ENCODE measurements at regions not wholly inside any gene's neighbourhood (a gene's known extent, or its start where the extent isn't known, plus 50 kb on each side); places are given as distances from the start of the nearest gene placed in this dataset.
A peak's percentile ranks its signal among the peaks of the same experiment; 100 is the strongest.

DNA sequence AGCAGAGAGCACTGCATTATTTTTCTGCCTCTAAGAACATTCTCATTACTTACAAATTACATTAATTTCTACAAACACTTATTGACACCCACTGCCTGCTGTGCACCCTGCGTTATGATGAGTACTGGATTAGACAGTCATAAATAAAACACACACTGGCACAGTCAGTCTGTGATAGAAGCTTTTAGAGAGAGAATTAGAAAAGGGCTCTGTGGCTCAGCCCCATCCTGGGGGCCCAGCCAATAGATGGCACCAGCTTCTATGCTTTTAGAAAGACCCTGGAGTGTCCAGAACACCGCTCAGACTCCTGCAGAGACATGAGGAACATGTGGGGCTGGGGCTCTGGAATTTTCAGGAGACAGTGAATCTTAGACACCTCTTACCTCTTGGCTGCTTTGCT lies 61.0 kb upstream of the RAPGEF1 start (continued):
- TF ChIP-seq EP300 (IDR thresholded peaks at IDR 0.05) (no peak), EHMT2 (IDR thresholded peaks at IDR 0.05; ENCODE audit: low read depth) (no peak), BHLHE40 (IDR thresholded peaks at IDR 0.05; ENCODE audit: low read depth, low read length) (no peak), JUN (IDR thresholded peaks at IDR 0.05) (no peak)

DNA sequence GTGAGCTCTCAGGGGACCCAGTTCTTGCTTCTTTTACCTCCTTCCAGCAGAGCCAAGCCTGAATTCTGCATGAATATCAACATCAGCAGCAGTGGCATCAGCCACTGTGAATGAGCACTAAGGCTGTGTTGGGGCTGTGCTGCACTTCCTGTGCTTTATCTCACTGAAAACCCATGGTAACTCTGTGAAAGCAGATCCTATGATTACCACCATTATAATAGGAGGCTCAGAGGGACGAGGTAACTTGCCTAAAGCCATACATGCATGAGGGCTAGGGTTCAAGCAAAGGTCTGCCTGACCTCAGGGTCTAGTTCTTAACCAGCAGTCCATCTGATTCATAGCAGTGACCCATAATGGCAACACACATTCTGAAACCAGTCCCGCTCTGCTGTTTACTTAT lies 60.5 kb upstream of the RAPGEF1 start:
- TF ChIP-seq, protein P1, sequence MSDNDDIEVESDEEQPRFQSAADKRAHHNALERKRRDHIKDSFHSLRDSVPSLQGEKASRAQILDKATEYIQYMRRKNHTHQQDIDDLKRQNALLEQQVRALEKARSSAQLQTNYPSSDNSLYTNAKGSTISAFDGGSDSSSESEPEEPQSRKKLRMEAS (IDR thresholded peaks at IDR 0.05): no peak
- TF ChIP-seq TFCP2L1 (CRISPR knock-in tag; IDR thresholded peaks at IDR 0.05) (no peak), HEYL (CRISPR knock-in tag; IDR thresholded peaks at IDR 0.05) (no peak), ZSCAN20 (CRISPR knock-in tag; IDR thresholded peaks at IDR 0.05) (no peak), KDM1A (IDR thresholded peaks at IDR 0.05; ENCODE audit: low read depth) (no peak), EHMT2 (IDR thresholded peaks at IDR 0.05; ENCODE audit: low read depth) (no peak), NFE2L2 (conservative IDR thresholded peaks at IDR 0.05; ENCODE audit: low read length) (no peak), RNF2 (IDR thresholded peaks at IDR 0.05; ENCODE audit: borderline replicate concordance, low read depth) (no peak)
- TF ChIP-seq, protein P2, sequence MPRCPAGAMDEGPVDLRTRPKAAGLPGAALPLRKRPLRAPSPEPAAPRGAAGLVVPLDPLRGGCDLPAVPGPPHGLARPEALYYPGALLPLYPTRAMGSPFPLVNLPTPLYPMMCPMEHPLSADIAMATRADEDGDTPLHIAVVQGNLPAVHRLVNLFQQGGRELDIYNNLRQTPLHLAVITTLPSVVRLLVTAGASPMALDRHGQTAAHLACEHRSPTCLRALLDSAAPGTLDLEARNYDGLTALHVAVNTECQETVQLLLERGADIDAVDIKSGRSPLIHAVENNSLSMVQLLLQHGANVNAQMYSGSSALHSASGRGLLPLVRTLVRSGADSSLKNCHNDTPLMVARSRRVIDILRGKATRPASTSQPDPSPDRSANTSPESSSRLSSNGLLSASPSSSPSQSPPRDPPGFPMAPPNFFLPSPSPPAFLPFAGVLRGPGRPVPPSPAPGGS (IDR thresholded peaks at IDR 0.05): no peak
- TF ChIP-seq, protein P3, sequence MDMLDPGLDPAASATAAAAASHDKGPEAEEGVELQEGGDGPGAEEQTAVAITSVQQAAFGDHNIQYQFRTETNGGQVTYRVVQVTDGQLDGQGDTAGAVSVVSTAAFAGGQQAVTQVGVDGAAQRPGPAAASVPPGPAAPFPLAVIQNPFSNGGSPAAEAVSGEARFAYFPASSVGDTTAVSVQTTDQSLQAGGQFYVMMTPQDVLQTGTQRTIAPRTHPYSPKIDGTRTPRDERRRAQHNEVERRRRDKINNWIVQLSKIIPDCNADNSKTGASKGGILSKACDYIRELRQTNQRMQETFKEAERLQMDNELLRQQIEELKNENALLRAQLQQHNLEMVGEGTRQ (IDR thresholded peaks at IDR 0.05): no peak
- FAIRE-seq (no peak), ATAC-seq (no peak), DNase-seq (ENCODE audit: low read depth in 1 of 2, low spot score in 1 of 2) (no peak)
- Histone ChIP-seq H3K4me1 (no peaks in the 10 kb centered on the region), H3K27ac (no peak overlapping the region), H3K4me3 (no peak overlapping the region), H3K9me3 (no peaks in the 10 kb centered on the region), H3K4me2 (no peak overlapping the region)
- 6% methylated on average over 2 of the region's 2 CpGs for whole genome bisulfite sequencing (ENCODE audit: missing lambda C conversion rate)
- POLR2A ChIA-PET: no interaction called here
- CTCF ChIA-PET: interaction anchor here (1.3 kb wide), 1 partner anchor 38 kb away, joined by 4 read pairs; no protein-coding TSS in a partner anchor

DNA sequence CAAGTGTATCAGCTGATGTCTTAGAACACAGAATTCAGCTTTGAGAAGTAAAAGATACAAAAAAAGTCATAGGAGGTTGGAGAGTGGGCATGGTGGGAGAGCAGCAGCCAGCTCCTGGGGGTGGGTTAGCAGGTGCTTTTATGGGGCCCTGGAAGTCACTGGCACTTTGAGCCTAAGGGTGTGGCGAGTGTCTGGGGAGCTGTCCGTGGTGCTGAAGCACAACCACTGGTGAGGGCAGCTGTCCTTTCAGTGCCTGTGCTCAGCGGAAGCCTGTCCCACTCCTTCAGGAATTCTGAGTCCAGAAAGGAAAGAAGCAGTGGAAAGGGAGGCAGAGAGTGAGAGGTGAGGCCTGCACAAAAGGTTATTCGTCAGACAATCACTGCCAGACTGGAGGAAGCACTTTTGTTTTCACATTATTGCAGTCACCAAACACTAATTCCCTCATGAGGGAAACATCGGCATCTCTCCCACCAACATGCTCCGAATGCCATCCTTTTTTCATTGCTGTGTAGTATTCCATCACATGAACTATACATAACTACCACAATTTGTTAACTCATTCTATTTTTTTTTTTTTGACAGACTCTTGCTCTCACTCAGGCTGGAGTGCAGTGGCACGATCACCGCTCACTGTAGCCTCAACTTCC lies 59.4 kb upstream of the RAPGEF1 start:
- ATAC-seq: peak; percentile 52 to 76; a peak in 5 of 6 replicates

More for the DNA sequence above, 59.4 kb upstream of the RAPGEF1 start:
- Histone ChIP-seq H3K4me1 (no peaks in the 10 kb centered on the region), H3K9me3 (no peaks in the 10 kb centered on the region), H3K4me3 (no peak overlapping the region), H3K4me2 (no peak overlapping the region), H3K27ac (no peak overlapping the region)
- FAIRE-seq: no peak
- ChIA-PET POLR2A (interaction anchor here (0.5 kb wide), 1 partner anchor 180 kb away, joined by 3 read pairs; no protein-coding TSS in a partner anchor), CTCF (interaction anchor here (1.5 kb wide), 1 partner anchor 14 kb away, joined by 3 read pairs; no protein-coding TSS in a partner anchor)
- TF ChIP-seq, protein P4, sequence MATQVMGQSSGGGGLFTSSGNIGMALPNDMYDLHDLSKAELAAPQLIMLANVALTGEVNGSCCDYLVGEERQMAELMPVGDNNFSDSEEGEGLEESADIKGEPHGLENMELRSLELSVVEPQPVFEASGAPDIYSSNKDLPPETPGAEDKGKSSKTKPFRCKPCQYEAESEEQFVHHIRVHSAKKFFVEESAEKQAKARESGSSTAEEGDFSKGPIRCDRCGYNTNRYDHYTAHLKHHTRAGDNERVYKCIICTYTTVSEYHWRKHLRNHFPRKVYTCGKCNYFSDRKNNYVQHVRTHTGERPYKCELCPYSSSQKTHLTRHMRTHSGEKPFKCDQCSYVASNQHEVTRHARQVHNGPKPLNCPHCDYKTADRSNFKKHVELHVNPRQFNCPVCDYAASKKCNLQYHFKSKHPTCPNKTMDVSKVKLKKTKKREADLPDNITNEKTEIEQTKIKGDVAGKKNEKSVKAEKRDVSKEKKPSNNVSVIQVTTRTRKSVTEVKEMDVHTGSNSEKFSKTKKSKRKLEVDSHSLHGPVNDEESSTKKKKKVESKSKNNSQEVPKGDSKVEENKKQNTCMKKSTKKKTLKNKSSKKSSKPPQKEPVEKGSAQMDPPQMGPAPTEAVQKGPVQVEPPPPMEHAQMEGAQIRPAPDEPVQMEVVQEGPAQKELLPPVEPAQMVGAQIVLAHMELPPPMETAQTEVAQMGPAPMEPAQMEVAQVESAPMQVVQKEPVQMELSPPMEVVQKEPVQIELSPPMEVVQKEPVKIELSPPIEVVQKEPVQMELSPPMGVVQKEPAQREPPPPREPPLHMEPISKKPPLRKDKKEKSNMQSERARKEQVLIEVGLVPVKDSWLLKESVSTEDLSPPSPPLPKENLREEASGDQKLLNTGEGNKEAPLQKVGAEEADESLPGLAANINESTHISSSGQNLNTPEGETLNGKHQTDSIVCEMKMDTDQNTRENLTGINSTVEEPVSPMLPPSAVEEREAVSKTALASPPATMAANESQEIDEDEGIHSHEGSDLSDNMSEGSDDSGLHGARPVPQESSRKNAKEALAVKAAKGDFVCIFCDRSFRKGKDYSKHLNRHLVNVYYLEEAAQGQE (IDR thresholded peaks at IDR 0.05): peak; percentile 96
- TF ChIP-seq FOSL2 (IDR thresholded peaks at IDR 0.05): no peak
- TF ChIP-seq FOSL2 (CRISPR knock-in tag; IDR thresholded peaks at IDR 0.05): no peak
- TF ChIP-seq RAD21 (conservative IDR thresholded peaks at IDR 0.05 in 1 of 2, IDR thresholded peaks at IDR 0.05 in 1 of 2): no peak
- peak; percentile 84 for TF ChIP-seq EHMT2 (IDR thresholded peaks at IDR 0.05; ENCODE audit: low read depth)
- TF ChIP-seq MAZ (IDR thresholded peaks at IDR 0.05; ENCODE audit: borderline replicate concordance, low read depth, low read length): no peak
- DNase-seq (ENCODE audit: low read depth in 1 of 2, low spot score in 1 of 2): peak in 1 of 2 experiments; percentile 43
- 28% methylated on average over 8 of the region's 8 CpGs for WGBS (ENCODE audit: missing lambda C conversion rate)

Measured in A549 (cell line).